ENCODE measurements at regions not wholly inside any gene's neighbourhood (a gene's known extent, or its start where the extent isn't known, plus 50 kb on each side); places are given as distances from the start of the nearest gene placed in this dataset.

DNA sequence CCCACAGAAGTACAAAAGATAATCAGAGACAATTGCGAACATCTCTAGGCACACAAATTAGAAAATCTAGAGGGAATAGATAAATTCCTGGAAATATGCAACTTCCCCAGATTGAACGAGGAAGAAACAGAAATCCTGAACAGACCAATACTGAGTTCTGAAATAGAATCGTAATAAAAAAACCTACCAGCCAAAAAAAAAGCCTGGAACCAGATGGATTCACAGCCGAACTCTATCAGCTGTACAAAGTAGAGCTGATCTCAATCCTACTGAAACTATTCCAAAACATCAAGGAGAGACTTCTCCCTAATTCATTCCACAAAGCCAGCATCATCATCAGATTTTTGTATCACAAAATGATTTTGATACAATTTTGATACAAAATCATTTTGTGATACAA, 206.4 kb downstream of the REEP3 start (continued):
- TF ChIP-seq ZNF404 (tag by site-specific recombination; IDR thresholded peaks at IDR 0.05) (no peak), WT1 (tag by site-specific recombination; IDR thresholded peaks at IDR 0.05) (no peak)

DNA sequence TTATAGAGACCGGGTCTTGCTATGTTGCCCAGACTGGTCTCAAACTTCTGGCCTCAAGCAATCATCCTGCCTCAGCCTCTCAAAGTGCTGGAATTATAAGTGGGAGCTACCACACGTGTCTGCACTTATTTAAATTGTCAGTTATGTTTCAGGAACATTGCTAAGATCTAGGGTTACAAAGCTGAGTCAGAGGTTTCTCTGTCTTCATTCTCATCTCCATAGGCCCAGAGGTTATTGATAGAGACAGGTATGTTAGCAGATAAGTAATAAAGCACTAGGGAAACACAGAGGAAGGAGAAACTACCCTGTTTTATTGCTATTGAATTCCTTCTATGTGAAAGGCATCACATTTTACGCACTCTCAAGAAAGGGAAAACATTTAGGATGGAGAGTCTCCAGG, 214.1 kb downstream of the REEP3 start:
- CTCF ChIA-PET: interaction anchor here (0.5 to 2.1 kb wide), 3 partner anchors 15 to 568 kb away, joined by 3 to 6 read pairs (median 4); no protein-coding TSS in a partner anchor
- H3K36me3 ChIP-seq (ENCODE audit: control insufficient read depth in 2 of 2, insufficient read depth in 1 of 2, low read length in 2 of 2): no peaks in the 10 kb centered on the region
- no peaks in the 10 kb centered on the region for H3K4me1 ChIP-seq (ENCODE audit: control insufficient read depth, insufficient read depth, low read length)
- no peaks in the 10 kb centered on the region for H3K9me3 ChIP-seq (ENCODE audit: control insufficient read depth, insufficient read depth, low read depth, low read length)
- H3K27ac ChIP-seq (ENCODE audit: extremely low read depth, low read depth, low read length): no peak overlapping the region
- H3K4me3 ChIP-seq (ENCODE audit: low read depth, low read length): no peak overlapping the region
- TF ChIP-seq KLF8 (tag by site-specific recombination; IDR thresholded peaks at IDR 0.05): no peak
- no peak for TF ChIP-seq ZNF768 (tag by site-specific recombination; IDR thresholded peaks at IDR 0.05)
- no peak for TF ChIP-seq ZNF571 (tag by site-specific recombination; IDR thresholded peaks at IDR 0.05)
- no peak for TF ChIP-seq ZNF514 (tag by site-specific recombination; IDR thresholded peaks at IDR 0.05)
- no peak for TF ChIP-seq ZFP3 (tag by site-specific recombination; IDR thresholded peaks at IDR 0.05; ENCODE audit: low read depth)
- TF ChIP-seq ZBTB6 (tag by site-specific recombination; IDR thresholded peaks at IDR 0.05): no peak
- TF ChIP-seq ZNF530 (tag by site-specific recombination; IDR thresholded peaks at IDR 0.05; ENCODE audit: low read depth): no peak
- no peak for TF ChIP-seq PRDM1 (tag by site-specific recombination; IDR thresholded peaks at IDR 0.05)
- no peak for TF ChIP-seq ZNF707 (tag by site-specific recombination; IDR thresholded peaks at IDR 0.05)
- no peak for TF ChIP-seq ZNF266 (tag by site-specific recombination; IDR thresholded peaks at IDR 0.05; ENCODE audit: low read depth)
- no peak for TF ChIP-seq ZNF660 (tag by site-specific recombination; IDR thresholded peaks at IDR 0.05)
- TF ChIP-seq ZNF423 (tag by site-specific recombination; IDR thresholded peaks at IDR 0.05): no peak
- no peak for TF ChIP-seq YY2 (tag by site-specific recombination; IDR thresholded peaks at IDR 0.05)
- TF ChIP-seq, protein P1, sequence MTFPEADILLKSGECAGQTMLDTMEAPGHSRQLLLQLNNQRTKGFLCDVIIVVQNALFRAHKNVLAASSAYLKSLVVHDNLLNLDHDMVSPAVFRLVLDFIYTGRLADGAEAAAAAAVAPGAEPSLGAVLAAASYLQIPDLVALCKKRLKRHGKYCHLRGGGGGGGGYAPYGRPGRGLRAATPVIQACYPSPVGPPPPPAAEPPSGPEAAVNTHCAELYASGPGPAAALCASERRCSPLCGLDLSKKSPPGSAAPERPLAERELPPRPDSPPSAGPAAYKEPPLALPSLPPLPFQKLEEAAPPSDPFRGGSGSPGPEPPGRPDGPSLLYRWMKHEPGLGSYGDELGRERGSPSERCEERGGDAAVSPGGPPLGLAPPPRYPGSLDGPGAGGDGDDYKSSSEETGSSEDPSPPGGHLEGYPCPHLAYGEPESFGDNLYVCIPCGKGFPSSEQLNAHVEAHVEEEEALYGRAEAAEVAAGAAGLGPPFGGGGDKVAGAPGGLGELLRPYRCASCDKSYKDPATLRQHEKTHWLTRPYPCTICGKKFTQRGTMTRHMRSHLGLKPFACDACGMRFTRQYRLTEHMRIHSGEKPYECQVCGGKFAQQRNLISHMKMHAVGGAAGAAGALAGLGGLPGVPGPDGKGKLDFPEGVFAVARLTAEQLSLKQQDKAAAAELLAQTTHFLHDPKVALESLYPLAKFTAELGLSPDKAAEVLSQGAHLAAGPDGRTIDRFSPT (tag by site-specific recombination; IDR thresholded peaks at IDR 0.05): no peak
- TF ChIP-seq ZNF157 (tag by site-specific recombination; IDR thresholded peaks at IDR 0.05): no peak
- no peak for TF ChIP-seq ZNF426 (tag by site-specific recombination; IDR thresholded peaks at IDR 0.05)
- TF ChIP-seq ZNF138 (tag by site-specific recombination; IDR thresholded peaks at IDR 0.05; ENCODE audit: borderline replicate concordance): no peak
- POLR2A ChIA-PET: no interaction called here

- POLR2A ChIA-PET: no interaction called here
- Histone ChIP-seq H3K4me1 (ENCODE audit: control insufficient read depth, insufficient read depth, low read length) (no peaks in the 10 kb centered on the region), H3K36me3 (ENCODE audit: control insufficient read depth in 2 of 2, insufficient read depth in 1 of 2, low read length in 2 of 2) (no peaks in the 10 kb centered on the region), H3K9me3 (ENCODE audit: control insufficient read depth, insufficient read depth, low read depth, low read length) (no peaks in the 10 kb centered on the region), H3K27ac (ENCODE audit: extremely low read depth, low read depth, low read length) (no peak overlapping the region), H3K4me3 (ENCODE audit: low read depth, low read length) (no peak overlapping the region)
- CTCF ChIA-PET: interaction anchor here (1.2 to 1.9 kb wide), 2 partner anchors 17 to 18 kb away, joined by 4 to 7 read pairs; no protein-coding TSS in a partner anchor
- TF ChIP-seq, protein P2, sequence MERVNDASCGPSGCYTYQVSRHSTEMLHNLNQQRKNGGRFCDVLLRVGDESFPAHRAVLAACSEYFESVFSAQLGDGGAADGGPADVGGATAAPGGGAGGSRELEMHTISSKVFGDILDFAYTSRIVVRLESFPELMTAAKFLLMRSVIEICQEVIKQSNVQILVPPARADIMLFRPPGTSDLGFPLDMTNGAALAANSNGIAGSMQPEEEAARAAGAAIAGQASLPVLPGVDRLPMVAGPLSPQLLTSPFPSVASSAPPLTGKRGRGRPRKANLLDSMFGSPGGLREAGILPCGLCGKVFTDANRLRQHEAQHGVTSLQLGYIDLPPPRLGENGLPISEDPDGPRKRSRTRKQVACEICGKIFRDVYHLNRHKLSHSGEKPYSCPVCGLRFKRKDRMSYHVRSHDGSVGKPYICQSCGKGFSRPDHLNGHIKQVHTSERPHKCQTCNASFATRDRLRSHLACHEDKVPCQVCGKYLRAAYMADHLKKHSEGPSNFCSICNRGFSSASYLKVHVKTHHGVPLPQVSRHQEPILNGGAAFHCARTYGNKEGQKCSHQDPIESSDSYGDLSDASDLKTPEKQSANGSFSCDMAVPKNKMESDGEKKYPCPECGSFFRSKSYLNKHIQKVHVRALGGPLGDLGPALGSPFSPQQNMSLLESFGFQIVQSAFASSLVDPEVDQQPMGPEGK (tag by site-specific recombination; IDR thresholded peaks at IDR 0.05): no peak
- TF ChIP-seq YY1 (tag by site-specific recombination; IDR thresholded peaks at IDR 0.05): no peak
- TF ChIP-seq ZNF391 (tag by site-specific recombination; IDR thresholded peaks at IDR 0.05; ENCODE audit: borderline replicate concordance, low read depth): no peak
- no peak for TF ChIP-seq ZNF404 (tag by site-specific recombination; IDR thresholded peaks at IDR 0.05)
- TF ChIP-seq, protein P3, sequence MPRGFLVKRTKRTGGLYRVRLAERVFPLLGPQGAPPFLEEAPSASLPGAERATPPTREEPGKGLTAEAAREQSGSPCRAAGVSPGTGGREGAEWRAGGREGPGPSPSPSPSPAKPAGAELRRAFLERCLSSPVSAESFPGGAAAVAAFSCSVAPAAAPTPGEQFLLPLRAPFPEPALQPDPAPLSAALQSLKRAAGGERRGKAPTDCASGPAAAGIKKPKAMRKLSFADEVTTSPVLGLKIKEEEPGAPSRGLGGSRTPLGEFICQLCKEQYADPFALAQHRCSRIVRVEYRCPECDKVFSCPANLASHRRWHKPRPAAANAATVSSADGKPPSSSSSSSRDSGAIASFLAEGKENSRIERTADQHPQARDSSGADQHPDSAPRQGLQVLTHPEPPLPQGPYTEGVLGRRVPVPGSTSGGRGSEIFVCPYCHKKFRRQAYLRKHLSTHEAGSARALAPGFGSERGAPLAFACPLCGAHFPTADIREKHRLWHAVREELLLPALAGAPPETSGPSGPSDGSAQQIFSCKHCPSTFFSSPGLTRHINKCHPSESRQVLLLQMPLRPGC (tag by site-specific recombination; IDR thresholded peaks at IDR 0.05): no peak
- no peak for TF ChIP-seq ZNF777 (tag by site-specific recombination; IDR thresholded peaks at IDR 0.05; ENCODE audit: borderline replicate concordance)
- 0 out of 2 replicates have a peak, but pooled peaks have one; percentile 17 for TF ChIP-seq GLIS1 (tag by site-specific recombination; IDR thresholded peaks at IDR 0.05)
- no peak for TF ChIP-seq KLF7 (tag by site-specific recombination; IDR thresholded peaks at IDR 0.05; ENCODE audit: borderline replicate concordance)
- no peak for TF ChIP-seq SP3 (tag by site-specific recombination; IDR thresholded peaks at IDR 0.05)
- no peak for TF ChIP-seq ZNF623 (tag by site-specific recombination; IDR thresholded peaks at IDR 0.05)
Measured at GRCh38 chr10:63738410-63738809, 217.2 kb downstream of the REEP3 start.
